Fibroblast of the aortic adventitia (primary cell): ENCODE measurements at regions not wholly inside any gene's neighbourhood (a gene's known extent, or its start where the extent isn't known, plus 50 kb on each side); places are given as distances from the start of the nearest gene placed in this dataset.

ENCODE experiments used
- DNase-seq: peaks from one replicate; pipeline ENCODE4 v3.0.0-alpha.2; 2010; ENCODE audit warnings: low read depth
- H3K4me3 ChIP-seq: 2 replicates; pipeline ENCODE4 v1.5.1; 2011; ENCODE audit warnings: low read depth, mild to moderate bottlenecking, control low read depth, low read length, moderate library complexity
- CTCF ChIP-seq: IDR thresholded peaks from 2 replicates; pipeline ENCODE4 v1.5.1; 2011; ENCODE audit warnings: mild to moderate bottlenecking, low read length, control low read depth, inconsistent platforms; ENCODE audit not compliant: insufficient read depth

- DNase-seq = peak; percentile 86
- no peak for TF ChIP-seq CTCF
- no peak overlapping the region for H3K4me3 ChIP-seq
Observed at GRCh38 chr2:121075006-121075551, 209.9 kb downstream of the TFCP2L1 start.

- TF ChIP-seq CTCF = no peak
- no peak for DNase-seq
- H3K4me3 ChIP-seq = no peak overlapping the region
Observed at GRCh38 chr2:121075641-121076497, 209.1 kb downstream of the TFCP2L1 start.

GRCh38 chr2:121076498-121076820 is 208.5 kb downstream of the TFCP2L1 start:
- H3K4me3 ChIP-seq = no peak overlapping the region
- no peak for DNase-seq
- TF ChIP-seq CTCF = no peak

- peak; percentile 21 for DNase-seq
- H3K4me3 ChIP-seq = no peak overlapping the region
- peak; percentile 85 for TF ChIP-seq CTCF
Observed at GRCh38 chr2:121076885-121077549, 208.0 kb downstream of the TFCP2L1 start.

- no peak for DNase-seq
- TF ChIP-seq CTCF = no peak
- H3K4me3 ChIP-seq = no peak overlapping the region
Observed at GRCh38 chr2:121078899-121079298, 206.1 kb downstream of the TFCP2L1 start.

- H3K4me3 ChIP-seq = no peak overlapping the region
- DNase-seq = peak; percentile 65
- TF ChIP-seq CTCF = peak; percentile 84
Observed at GRCh38 chr2:121080013-121080772, 204.8 kb downstream of the TFCP2L1 start.
